Large intestine (tissue), 3 donors: ENCODE measurements at regions not wholly inside any gene's neighbourhood (a gene's known extent, or its start where the extent isn't known, plus 50 kb on each side); places are given as distances from the start of the nearest gene placed in this dataset.

Experiments
- DNase-seq, 2 donors: peaks; one replicate each; pipeline versions ENCODE4 v3.0.0 to v3.0.0-alpha.2; 2013
- H3K27ac ChIP-seq: one replicate; pipeline ENCODE4 v1.5.1; 2013; ENCODE audit warnings: low read length
- H3K27me3 ChIP-seq: 2 replicates; pipeline ENCODE4 v1.6.1; 2013; ENCODE audit warnings: low read length; ENCODE audit not compliant: control insufficient read depth, insufficient read depth
- H3K36me3 ChIP-seq: 2 replicates; pipeline ENCODE4 v1.6.1; 2013; ENCODE audit warnings: low read length; ENCODE audit not compliant: control insufficient read depth, insufficient read depth
- H3K4me1 ChIP-seq: one replicate; pipeline ENCODE4 v1.6.1; 2013; ENCODE audit warnings: low read length; ENCODE audit not compliant: control insufficient read depth, insufficient read depth
- H3K4me3 ChIP-seq: one replicate; pipeline ENCODE4 v1.5.1; 2013; ENCODE audit warnings: low read length
- H3K9me3 ChIP-seq: one replicate; pipeline ENCODE4 v1.6.1; 2013; ENCODE audit warnings: mild to moderate bottlenecking, low read depth, low read length, moderate library complexity; ENCODE audit not compliant: control insufficient read depth
- WGBS: methylation state at CpG from one replicate; pipeline ENCODE4 v1.1.5; 2013; ENCODE audit warnings: low lambda C conversion rate; ENCODE audit not compliant: insufficient coverage; 5-methylcytosine and 5-hydroxymethylcytosine counted together

- DNase-seq = no peak
- Histone ChIP-seq H3K27me3 (no peaks in the 10 kb centered on the region), H3K27ac (no peak overlapping the region), H3K9me3 (no peaks in the 10 kb centered on the region), H3K4me1 (no peaks in the 10 kb centered on the region), H3K4me3 (no peak overlapping the region), H3K36me3 (peaks cover 3% of the 10 kb centered on the region)
- 100% methylated on average over 2 of the region's 2 CpGs for WGBS
These were observed 53.5 kb downstream of the ZNF608 start for GRCh38 chr5:124692950-124693349.

GRCh38 chr5:124692324-124692723 is 54.1 kb downstream of the ZNF608 start:
- H3K4me1 ChIP-seq = no peaks in the 10 kb centered on the region
- H3K9me3 ChIP-seq = no peaks in the 10 kb centered on the region

GRCh38 chr5:124689653-124690052 is 56.8 kb downstream of the ZNF608 start:
- Histone ChIP-seq H3K27ac (no peak overlapping the region), H3K9me3 (no peaks in the 10 kb centered on the region), H3K36me3 (peaks cover 2% of the 10 kb centered on the region), H3K27me3 (no peaks in the 10 kb centered on the region), H3K4me3 (no peak overlapping the region), H3K4me1 (no peaks in the 10 kb centered on the region)
- DNase-seq = no peak

More at GRCh38 chr5:124692324-124692723, 54.1 kb downstream of the ZNF608 start:
- peaks cover 3% of the 10 kb centered on the region for H3K36me3 ChIP-seq
- DNase-seq = peak in 1 of 2 donors; percentile 32
- WGBS = no CpG with 5 or more reads among the region's 3 CpGs
- H3K4me3 ChIP-seq = no peak overlapping the region
- H3K27ac ChIP-seq = no peak overlapping the region
- no peaks in the 10 kb centered on the region for H3K27me3 ChIP-seq

GRCh38 chr5:124686239-124687004 is 60.0 kb downstream of the ZNF608 start:
- no peak overlapping the region for H3K27ac ChIP-seq
- peaks cover 6% of the 10 kb centered on the region for H3K4me1 ChIP-seq
- H3K9me3 ChIP-seq = no peaks in the 10 kb centered on the region
- WGBS = no CpG with 5 or more reads among the region's 3 CpGs
- H3K4me3 ChIP-seq = no peak overlapping the region
- H3K27me3 ChIP-seq = no peaks in the 10 kb centered on the region
- DNase-seq = no peak
- peaks cover 4% of the 10 kb centered on the region for H3K36me3 ChIP-seq

GRCh38 chr5:124685404-124685930 is 61.0 kb downstream of the ZNF608 start:
- H3K36me3 ChIP-seq = peaks cover 4% of the 10 kb centered on the region
- H3K9me3 ChIP-seq = no peaks in the 10 kb centered on the region
- no peak overlapping the region for H3K27ac ChIP-seq
- no peaks in the 10 kb centered on the region for H3K27me3 ChIP-seq
- peaks cover 6% of the 10 kb centered on the region for H3K4me1 ChIP-seq
- WGBS = 100% methylated on average over 1 of the region's 3 CpGs
- no peak overlapping the region for H3K4me3 ChIP-seq
- DNase-seq = no peak

- no peak overlapping the region for H3K4me3 ChIP-seq
- H3K4me1 ChIP-seq = peaks cover 16% of the 10 kb centered on the region
- H3K36me3 ChIP-seq = peaks cover 4% of the 10 kb centered on the region
- H3K27me3 ChIP-seq = no peaks in the 10 kb centered on the region
- no peak for DNase-seq
- no peak overlapping the region for H3K27ac ChIP-seq
- H3K9me3 ChIP-seq = no peaks in the 10 kb centered on the region
- WGBS = 40% methylated on average over 1 of the region's 2 CpGs
These were observed 62.4 kb downstream of the ZNF608 start for GRCh38 chr5:124683917-124684555.

- Histone ChIP-seq H3K27me3 (no peaks in the 10 kb centered on the region), H3K27ac (peak overlapping the region; percentile 35), H3K4me1 (peaks cover 41% of the 10 kb centered on the region), H3K4me3 (no peak overlapping the region), H3K9me3 (no peaks in the 10 kb centered on the region), H3K36me3 (peaks cover 2% of the 10 kb centered on the region)
- peak; percentile 42 to 71 for DNase-seq
- 0% methylated on average over 1 of the region's 4 CpGs for WGBS
These were observed 66.8 kb downstream of the ZNF608 start for GRCh38 chr5:124679578-124680199.

GRCh38 chr5:124678922-124679519 is 67.4 kb downstream of the ZNF608 start:
- Histone ChIP-seq H3K4me3 (no peak overlapping the region), H3K27ac (peak overlapping the region; percentile 35), H3K27me3 (no peaks in the 10 kb centered on the region), H3K36me3 (peaks cover 2% of the 10 kb centered on the region), H3K9me3 (no peaks in the 10 kb centered on the region), H3K4me1 (peaks cover 38% of the 10 kb centered on the region)
- DNase-seq = peak in 1 of 2 donors; percentile 48
- 100% methylated on average over 1 of the region's 8 CpGs for WGBS

GRCh38 chr5:124678468-124678867 is 68.0 kb downstream of the ZNF608 start:
- H3K4me3 ChIP-seq = no peak overlapping the region
- no peaks in the 10 kb centered on the region for H3K9me3 ChIP-seq
- peaks cover 35% of the 10 kb centered on the region for H3K4me1 ChIP-seq
- peak overlapping the region; percentile 35 for H3K27ac ChIP-seq
- no peaks in the 10 kb centered on the region for H3K36me3 ChIP-seq
- DNase-seq = peak in 1 of 2 donors; percentile 16
- no peaks in the 10 kb centered on the region for H3K27me3 ChIP-seq
- whole genome bisulfite sequencing = 100% methylated on average over 1 of the region's 4 CpGs
